Peyer's patch (tissue), 4 donors: ENCODE measurements at regions not wholly inside any gene's neighbourhood (a gene's known extent, or its start where the extent isn't known, plus 50 kb on each side); places are given as distances from the start of the nearest gene placed in this dataset.

Source experiments
- POLR2A ChIP-seq, 2 donors: fragments of 450-650 bp; IDR thresholded peaks; one replicate each; pipeline ENCODE4 v1.5.1; 2017; ENCODE audit warnings: antibody characterized with exemption in 2 of 2, mild to moderate bottlenecking in 2 of 2, moderate library complexity in 2 of 2
- TF ChIP-seq, protein P1 (sequence below), 6 experiments: fragments of 450-650 bp in 4 of 6; fragments of 200-600 bp in 2 of 6; sonication (generic) in 1 of 6; IDR thresholded peaks; one replicate each; pipeline ENCODE4 v1.5.1; 2017 to 2019; ENCODE audit warnings: antibody characterized with exemption in 6 of 6, mild to moderate bottlenecking in 3 of 6, moderate library complexity in 1 of 6

DNA sequence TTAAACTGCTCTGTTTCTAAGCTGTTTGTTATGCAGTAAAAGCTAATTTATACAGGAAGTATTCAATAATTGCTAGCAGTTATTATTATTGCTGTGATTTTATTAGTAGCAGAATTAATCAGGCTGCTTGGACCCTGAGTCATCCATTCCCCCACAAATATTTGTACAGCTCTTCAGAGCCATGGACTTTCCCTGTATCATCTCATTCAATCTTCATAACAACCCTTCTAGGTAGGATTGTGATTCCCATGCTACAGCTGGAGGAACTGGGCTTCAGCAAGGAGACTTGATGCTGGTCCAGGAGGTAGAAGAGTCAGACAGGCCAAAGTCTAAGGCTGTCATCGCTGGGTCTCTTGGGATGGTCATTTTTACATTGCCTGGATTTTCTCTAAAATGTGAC, 208.3 kb downstream of the C16orf95 start:
- TF ChIP-seq, protein P1, sequence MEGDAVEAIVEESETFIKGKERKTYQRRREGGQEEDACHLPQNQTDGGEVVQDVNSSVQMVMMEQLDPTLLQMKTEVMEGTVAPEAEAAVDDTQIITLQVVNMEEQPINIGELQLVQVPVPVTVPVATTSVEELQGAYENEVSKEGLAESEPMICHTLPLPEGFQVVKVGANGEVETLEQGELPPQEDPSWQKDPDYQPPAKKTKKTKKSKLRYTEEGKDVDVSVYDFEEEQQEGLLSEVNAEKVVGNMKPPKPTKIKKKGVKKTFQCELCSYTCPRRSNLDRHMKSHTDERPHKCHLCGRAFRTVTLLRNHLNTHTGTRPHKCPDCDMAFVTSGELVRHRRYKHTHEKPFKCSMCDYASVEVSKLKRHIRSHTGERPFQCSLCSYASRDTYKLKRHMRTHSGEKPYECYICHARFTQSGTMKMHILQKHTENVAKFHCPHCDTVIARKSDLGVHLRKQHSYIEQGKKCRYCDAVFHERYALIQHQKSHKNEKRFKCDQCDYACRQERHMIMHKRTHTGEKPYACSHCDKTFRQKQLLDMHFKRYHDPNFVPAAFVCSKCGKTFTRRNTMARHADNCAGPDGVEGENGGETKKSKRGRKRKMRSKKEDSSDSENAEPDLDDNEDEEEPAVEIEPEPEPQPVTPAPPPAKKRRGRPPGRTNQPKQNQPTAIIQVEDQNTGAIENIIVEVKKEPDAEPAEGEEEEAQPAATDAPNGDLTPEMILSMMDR (IDR thresholded peaks at IDR 0.05) = no peak
- TF ChIP-seq POLR2A (IDR thresholded peaks at IDR 0.05) = no peak
